HG02642 (cell line): ENCODE measurements at regions not wholly inside any gene's neighbourhood (a gene's known extent, or its start where the extent isn't known, plus 50 kb on each side); places are given as distances from the start of the nearest gene placed in this dataset.
"Not testable (repeated sequence)": the region's sequence is repeated elsewhere in the genome, so short reads cannot be mapped to it uniquely, and the experiment has no call there.

ENCODE experiments used
- ATAC-seq: cut with Tn5 transposase; IDR thresholded peaks from one replicate; pipeline ENCODE4 v1.9.1; 2021; ENCODE audit warnings: mild to moderate bottlenecking; ENCODE audit not compliant: unreplicated experiment, poor library complexity

- ATAC-seq = no peak
These were observed 403.9 kb upstream of the SMIM31 start for GRCh38 chr4:164350061-164350460.

GRCh38 chr4:164350716-164351115 is 403.2 kb upstream of the SMIM31 start:
- not testable (repeated sequence) for ATAC-seq

- no peak for ATAC-seq
These were observed 396.0 kb upstream of the SMIM31 start for GRCh38 chr4:164357957-164358356.

GRCh38 chr4:164358400-164358799 is 395.5 kb upstream of the SMIM31 start:
- no peak for ATAC-seq

- no peak for ATAC-seq
These were observed 394.1 kb upstream of the SMIM31 start for GRCh38 chr4:164359881-164360280.

GRCh38 chr4:164368894-164369293 is 385.0 kb upstream of the SMIM31 start:
- ATAC-seq = no peak

GRCh38 chr4:164373021-164373420 is 380.9 kb upstream of the SMIM31 start:
- no peak for ATAC-seq

- ATAC-seq = no peak
These were observed 376.7 kb upstream of the SMIM31 start for GRCh38 chr4:164377277-164377676.

GRCh38 chr4:164378361-164378760 is 375.6 kb upstream of the SMIM31 start:
- no peak for ATAC-seq

- no peak for ATAC-seq
These were observed 374.2 kb upstream of the SMIM31 start for GRCh38 chr4:164379694-164380093.

- ATAC-seq = no peak
These were observed 372.1 kb upstream of the SMIM31 start for GRCh38 chr4:164381859-164382258.

- no peak for ATAC-seq
These were observed 370.9 kb upstream of the SMIM31 start for GRCh38 chr4:164383058-164383357.

GRCh38 chr4:164383358-164384220 is 370.3 kb upstream of the SMIM31 start:
- no peak for ATAC-seq

- no peak for ATAC-seq
These were observed 369.5 kb upstream of the SMIM31 start for GRCh38 chr4:164384416-164384815.

- ATAC-seq = no peak
These were observed 357.5 kb upstream of the SMIM31 start for GRCh38 chr4:164396439-164396838.

GRCh38 chr4:164402554-164402953 is 351.4 kb upstream of the SMIM31 start:
- ATAC-seq = no peak

GRCh38 chr4:164405774-164406173 is 348.2 kb upstream of the SMIM31 start:
- no peak for ATAC-seq

GRCh38 chr4:164408831-164409230 is 345.1 kb upstream of the SMIM31 start:
- ATAC-seq = no peak

GRCh38 chr4:164410401-164410800 is 343.5 kb upstream of the SMIM31 start:
- no peak for ATAC-seq

- ATAC-seq = no peak
These were observed 341.7 kb upstream of the SMIM31 start for GRCh38 chr4:164412246-164412645.

- no peak for ATAC-seq
These were observed 340.2 kb upstream of the SMIM31 start for GRCh38 chr4:164413743-164414142.

- ATAC-seq = no peak
These were observed 330.1 kb upstream of the SMIM31 start for GRCh38 chr4:164423819-164424218.
